ENCODE measurements at regions not wholly inside any gene's neighbourhood (a gene's known extent, or its start where the extent isn't known, plus 50 kb on each side); places are given as distances from the start of the nearest gene placed in this dataset.

GRCh38 chr20:39299783-39300182 is 337.6 kb downstream of the DHX35 start:
- Histone ChIP-seq H3K4me3 (ENCODE audit: low read depth in 1 of 2, low read length in 1 of 2) (no peak overlapping the region), H3K27ac (no peak overlapping the region), H3K4me1 (ENCODE audit: control insufficient read depth in 1 of 2, insufficient read depth in 1 of 2, low read depth in 1 of 2, low read length in 1 of 2) (no peaks in the 10 kb centered on the region), H3K36me3 (no peaks in the 10 kb centered on the region), H3K9me3 (no peaks in the 10 kb centered on the region), H3K27me3 (no peaks in the 10 kb centered on the region)
- no peak for TF ChIP-seq CTCF (IDR thresholded peaks at IDR 0.05)

- no peak for TF ChIP-seq CTCF (IDR thresholded peaks at IDR 0.05)
- H3K9me3 ChIP-seq, result no peaks in the 10 kb centered on the region
- H3K27ac ChIP-seq, result no peak overlapping the region
- no peaks in the 10 kb centered on the region for H3K27me3 ChIP-seq
- no peaks in the 10 kb centered on the region for H3K36me3 ChIP-seq
- H3K4me3 ChIP-seq (ENCODE audit: low read depth in 1 of 2, low read length in 1 of 2), result no peak overlapping the region
- H3K4me1 ChIP-seq (ENCODE audit: control insufficient read depth in 1 of 2, insufficient read depth in 1 of 2, low read depth in 1 of 2, low read length in 1 of 2), result no peaks in the 10 kb centered on the region
Measured at GRCh38 chr20:39298571-39299506, 336.7 kb downstream of the DHX35 start.

- no peaks in the 10 kb centered on the region for H3K9me3 ChIP-seq
- H3K36me3 ChIP-seq, result no peaks in the 10 kb centered on the region
- H3K27ac ChIP-seq, result no peak overlapping the region
- no peak for TF ChIP-seq CTCF (IDR thresholded peaks at IDR 0.05)
- H3K27me3 ChIP-seq, result no peaks in the 10 kb centered on the region
- H3K4me1 ChIP-seq (ENCODE audit: control insufficient read depth in 1 of 2, insufficient read depth in 1 of 2, low read depth in 1 of 2, low read length in 1 of 2), result no peaks in the 10 kb centered on the region
- H3K4me3 ChIP-seq (ENCODE audit: low read depth in 1 of 2, low read length in 1 of 2), result no peak overlapping the region
Measured at GRCh38 chr20:39298121-39298520, 336.0 kb downstream of the DHX35 start.

- H3K4me3 ChIP-seq (ENCODE audit: low read depth in 1 of 2, low read length in 1 of 2), result no peak overlapping the region
- H3K27ac ChIP-seq, result no peak overlapping the region
- H3K4me1 ChIP-seq (ENCODE audit: control insufficient read depth in 1 of 2, insufficient read depth in 1 of 2, low read depth in 1 of 2, low read length in 1 of 2), result no peaks in the 10 kb centered on the region
- H3K36me3 ChIP-seq, result no peaks in the 10 kb centered on the region
- H3K27me3 ChIP-seq, result no peaks in the 10 kb centered on the region
- TF ChIP-seq CTCF (IDR thresholded peaks at IDR 0.05), result no peak
- H3K9me3 ChIP-seq, result no peaks in the 10 kb centered on the region
Measured at GRCh38 chr20:39295301-39295700, 333.2 kb downstream of the DHX35 start.

- no peaks in the 10 kb centered on the region for H3K36me3 ChIP-seq
- H3K27ac ChIP-seq, result no peak overlapping the region
- no peak overlapping the region for H3K4me3 ChIP-seq (ENCODE audit: low read depth in 1 of 2, low read length in 1 of 2)
- no peaks in the 10 kb centered on the region for H3K4me1 ChIP-seq (ENCODE audit: control insufficient read depth in 1 of 2, insufficient read depth in 1 of 2, low read depth in 1 of 2, low read length in 1 of 2)
- TF ChIP-seq CTCF (IDR thresholded peaks at IDR 0.05), result no peak
- no peaks in the 10 kb centered on the region for H3K27me3 ChIP-seq
- H3K9me3 ChIP-seq, result no peaks in the 10 kb centered on the region
Measured at GRCh38 chr20:39294137-39294725, 332.1 kb downstream of the DHX35 start.

Measured in neutrophil (primary cell).